ENCODE measurements at regions not wholly inside any gene's neighbourhood (a gene's known extent, or its start where the extent isn't known, plus 50 kb on each side); places are given as distances from the start of the nearest gene placed in this dataset.

- DNase-seq (ENCODE audit: low read depth): no peak
- in situ Hi-C loops (cut with HindIII; ENCODE audit: low pct_unique_long_range_greater_than_20kb, low sequenced_read_pairs): no loop called here
Measured at GRCh38 chr11:71115770-71116692, 136.3 kb downstream of the SHANK2 start.

DNA sequence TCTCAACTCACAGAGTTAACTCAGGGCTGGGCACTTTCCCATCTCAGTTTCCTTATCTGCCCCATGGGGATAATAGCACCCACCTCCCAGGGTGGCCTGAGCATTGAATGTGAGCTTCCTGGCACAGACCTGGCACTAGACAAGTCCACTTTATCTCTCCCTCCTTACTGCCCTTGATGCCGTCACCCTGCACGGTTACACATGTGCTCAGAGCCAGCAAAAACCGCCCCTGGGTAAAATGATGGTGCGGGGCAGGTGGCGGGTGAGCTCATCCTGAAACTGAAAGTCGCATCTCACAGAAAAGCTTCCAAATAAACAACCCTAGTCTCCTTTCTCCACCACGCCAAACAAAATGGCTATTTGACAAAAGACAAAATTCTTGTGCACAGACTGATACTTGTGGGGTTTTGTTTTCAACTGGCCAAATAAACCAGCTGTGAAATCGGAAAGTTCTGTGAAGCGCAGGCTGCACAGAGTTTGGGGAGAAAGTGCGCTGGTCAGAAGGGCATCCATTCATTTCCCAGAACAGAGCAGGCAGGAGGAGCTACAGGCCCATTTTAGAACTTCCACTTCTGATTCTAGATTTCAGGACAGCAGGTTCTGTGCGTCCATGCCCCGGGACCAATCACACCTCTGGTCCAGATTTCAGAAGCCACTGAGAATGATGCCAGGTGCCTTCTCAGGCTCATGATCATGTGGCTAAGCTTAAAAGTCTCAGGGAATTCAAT, 138.1 kb downstream of the SHANK2 start:
- no peak for DNase-seq (ENCODE audit: low read depth)
- in situ Hi-C loops (cut with HindIII; ENCODE audit: low pct_unique_long_range_greater_than_20kb, low sequenced_read_pairs): no loop called here

GRCh38 chr11:71112990-71113389, 139.4 kb downstream of the SHANK2 start:
- DNase-seq (ENCODE audit: low read depth): no peak
- in situ Hi-C loops (cut with HindIII; ENCODE audit: low pct_unique_long_range_greater_than_20kb, low sequenced_read_pairs): no loop called here

- no peak for DNase-seq (ENCODE audit: low read depth)
- in situ Hi-C loops (cut with HindIII; ENCODE audit: low pct_unique_long_range_greater_than_20kb, low sequenced_read_pairs): no loop called here
Measured at GRCh38 chr11:71112454-71112853, 139.9 kb downstream of the SHANK2 start.

- no peak for DNase-seq (ENCODE audit: low read depth)
Measured at GRCh38 chr11:71109586-71109985, 142.8 kb downstream of the SHANK2 start.

DNA sequence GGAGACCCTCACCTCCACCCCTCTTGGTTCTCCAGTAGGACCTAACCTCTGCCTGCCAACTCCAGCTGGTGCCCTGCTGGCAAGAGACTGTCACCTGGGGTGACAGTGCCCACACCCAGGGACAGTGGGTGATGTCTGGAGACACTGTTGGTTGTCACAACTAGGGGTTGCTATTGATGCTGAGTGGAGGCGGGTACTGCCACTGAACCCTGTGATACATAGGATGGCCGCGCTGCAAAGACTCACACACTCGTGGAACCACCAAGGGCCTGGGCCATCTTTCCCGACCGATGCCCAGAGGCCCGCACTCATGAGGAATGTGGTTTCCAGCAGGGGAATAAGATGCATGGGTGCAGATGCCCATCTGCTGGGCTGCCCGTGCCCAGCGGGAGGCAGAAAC, 143.2 kb downstream of the SHANK2 start:
- DNase-seq (ENCODE audit: low read depth): no peak
- in situ Hi-C loops (cut with HindIII; ENCODE audit: low pct_unique_long_range_greater_than_20kb, low sequenced_read_pairs): no loop called here

More at GRCh38 chr11:71109586-71109985, 142.8 kb downstream of the SHANK2 start:
- in situ Hi-C loops (cut with HindIII; ENCODE audit: low pct_unique_long_range_greater_than_20kb, low sequenced_read_pairs): no loop called here

DNA sequence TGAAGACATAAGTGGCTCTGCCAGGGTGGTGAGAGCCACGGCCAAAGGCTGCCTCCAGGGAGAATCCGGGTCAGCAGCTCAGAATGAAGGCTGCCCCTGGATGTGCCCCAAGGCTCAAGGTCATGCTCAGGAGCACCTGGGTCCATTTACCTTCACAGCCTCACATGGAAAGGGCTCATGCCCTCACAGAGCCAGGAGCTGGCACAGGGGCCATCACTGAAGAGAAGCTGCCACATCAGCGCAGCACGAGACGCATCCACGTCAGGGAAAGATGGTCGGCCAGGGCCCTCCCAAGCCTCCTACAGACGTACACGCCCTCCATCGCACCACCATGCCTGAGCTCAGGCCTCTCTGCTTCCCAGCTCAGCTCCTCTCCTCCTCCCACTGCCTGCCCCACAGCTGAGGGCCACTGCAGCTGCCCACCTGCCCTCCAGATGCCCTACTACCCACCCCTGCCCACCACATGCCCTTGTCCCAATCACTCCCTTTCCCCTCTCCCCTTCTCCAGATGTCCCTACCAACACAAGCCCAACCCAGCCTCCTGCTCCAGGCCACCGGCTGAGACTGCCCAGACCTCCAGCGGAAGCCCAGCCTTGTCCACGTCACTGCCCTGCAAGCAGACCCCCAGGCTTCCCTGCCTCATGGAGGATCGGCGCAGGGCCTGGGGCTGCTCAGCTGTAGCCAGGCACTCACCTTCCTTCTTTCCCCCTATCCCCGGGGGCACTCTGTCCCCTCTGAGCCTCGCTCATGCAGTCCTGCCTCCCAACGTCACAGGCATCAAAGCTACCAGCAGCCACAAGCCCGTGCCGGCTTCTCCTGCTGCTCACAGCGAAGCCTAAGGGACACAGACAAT, 144.1 kb downstream of the SHANK2 start:
- DNase-seq (ENCODE audit: low read depth): no peak
- in situ Hi-C loops (cut with HindIII; ENCODE audit: low pct_unique_long_range_greater_than_20kb, low sequenced_read_pairs): no loop called here

DNA sequence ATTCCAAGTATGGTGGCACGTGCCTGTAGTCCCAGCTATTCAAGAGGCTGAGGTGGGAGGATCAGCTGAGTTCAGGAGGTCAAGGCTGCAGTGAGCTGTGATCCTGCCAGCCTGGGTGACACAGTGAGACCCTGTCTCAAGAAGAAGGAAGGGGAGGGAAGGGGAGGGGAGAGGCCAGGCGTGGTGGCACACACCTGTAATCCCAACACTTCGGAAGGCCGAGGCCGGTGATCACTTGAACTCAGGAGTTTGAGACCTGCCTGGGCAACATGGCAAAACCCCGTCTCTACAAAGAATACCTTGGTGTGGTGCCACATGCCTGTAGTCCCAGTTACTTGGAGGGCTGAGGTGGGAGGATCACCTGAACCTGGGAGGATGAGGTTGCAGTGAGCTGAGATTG, 145.7 kb downstream of the SHANK2 start:
- in situ Hi-C loops (cut with HindIII; ENCODE audit: low pct_unique_long_range_greater_than_20kb, low sequenced_read_pairs): no loop called here
- no peak for DNase-seq (ENCODE audit: low read depth)

DNA sequence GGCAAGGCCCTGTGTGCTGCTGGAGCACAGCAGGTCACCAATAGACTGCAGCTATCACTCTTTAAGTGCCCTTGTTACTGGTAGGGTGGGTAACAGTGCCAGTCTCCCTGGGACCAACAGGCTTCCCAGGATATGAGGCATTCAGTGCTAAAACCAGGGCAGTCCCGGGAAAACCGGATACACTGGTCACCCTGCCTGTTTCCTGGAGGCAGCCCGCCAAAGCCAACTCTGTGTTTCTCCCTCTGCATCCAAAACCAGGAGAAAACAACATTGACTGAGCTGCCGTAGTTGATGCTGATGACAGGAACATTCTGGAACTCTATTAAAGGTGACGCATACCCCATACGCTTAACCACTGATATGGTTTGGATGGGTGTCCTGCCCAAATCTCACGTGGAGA, 149.1 kb downstream of the SHANK2 start:
- in situ Hi-C loops (cut with HindIII; ENCODE audit: low pct_unique_long_range_greater_than_20kb, low sequenced_read_pairs): no loop called here
- no peak for DNase-seq (ENCODE audit: low read depth)

DNA sequence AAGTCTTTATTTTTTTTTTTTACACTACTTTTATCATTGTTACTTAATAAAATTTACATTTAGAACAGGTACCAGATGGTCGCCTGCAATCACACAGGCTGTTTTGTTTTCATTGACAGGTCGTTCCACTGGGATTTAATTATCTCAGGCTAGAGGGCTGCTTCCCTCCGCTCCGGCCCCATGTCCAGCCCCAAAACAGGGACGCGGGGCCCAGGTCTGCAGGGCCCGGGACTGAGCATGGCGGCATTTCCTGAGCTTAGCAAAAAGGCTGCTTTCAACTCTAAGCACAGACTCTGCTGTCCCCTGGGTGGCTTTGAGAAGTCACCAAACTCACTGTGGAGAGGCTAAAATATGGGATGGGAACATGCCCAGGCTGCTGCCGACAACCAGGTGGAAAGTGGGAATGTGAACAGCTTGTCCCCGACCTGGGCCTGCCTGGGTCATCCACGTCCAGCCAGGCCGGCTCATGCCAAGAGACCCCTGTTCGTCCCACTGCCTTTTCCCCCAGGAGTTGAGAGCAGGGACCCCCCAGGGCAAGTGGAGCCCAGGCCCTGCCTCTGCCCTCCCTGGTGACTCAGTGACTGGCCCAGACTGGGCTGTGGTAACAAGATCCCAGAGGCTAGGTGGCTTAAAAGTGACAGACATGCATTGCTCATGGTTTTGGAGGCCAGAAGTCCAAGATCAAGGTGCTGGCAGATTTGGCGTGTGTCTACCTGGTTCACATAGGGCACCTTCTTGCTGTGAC, 150.0 kb downstream of the SHANK2 start:
- in situ Hi-C loops (cut with HindIII; ENCODE audit: low pct_unique_long_range_greater_than_20kb, low sequenced_read_pairs): no loop called here
- no peak for DNase-seq (ENCODE audit: low read depth)

DNA sequence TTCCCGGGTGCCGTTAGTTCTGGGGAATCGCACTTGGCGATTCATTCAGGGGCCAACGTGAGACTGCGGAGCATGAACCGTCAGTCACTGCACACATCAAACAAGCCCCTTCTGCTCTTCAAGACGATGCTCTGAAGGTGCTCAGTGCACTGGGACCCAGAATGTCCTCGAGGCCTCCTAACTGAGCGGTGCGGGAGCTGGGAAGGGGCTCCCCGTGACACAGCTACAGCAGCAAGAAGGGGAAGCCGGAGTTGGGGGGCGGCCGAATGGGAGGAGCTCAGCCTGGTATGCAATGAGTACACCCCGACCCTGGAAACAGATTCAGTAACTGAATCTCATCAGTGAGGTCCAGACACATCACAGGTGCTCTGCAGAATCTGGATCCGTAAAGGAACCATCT, 150.8 kb downstream of the SHANK2 start:
- in situ Hi-C loops (cut with HindIII; ENCODE audit: low pct_unique_long_range_greater_than_20kb, low sequenced_read_pairs): no loop called here
- no peak for DNase-seq (ENCODE audit: low read depth)

GRCh38 chr11:71101046-71101445, 151.3 kb downstream of the SHANK2 start:
- in situ Hi-C loops (cut with HindIII; ENCODE audit: low pct_unique_long_range_greater_than_20kb, low sequenced_read_pairs): no loop called here
- no peak for DNase-seq (ENCODE audit: low read depth)

DNA sequence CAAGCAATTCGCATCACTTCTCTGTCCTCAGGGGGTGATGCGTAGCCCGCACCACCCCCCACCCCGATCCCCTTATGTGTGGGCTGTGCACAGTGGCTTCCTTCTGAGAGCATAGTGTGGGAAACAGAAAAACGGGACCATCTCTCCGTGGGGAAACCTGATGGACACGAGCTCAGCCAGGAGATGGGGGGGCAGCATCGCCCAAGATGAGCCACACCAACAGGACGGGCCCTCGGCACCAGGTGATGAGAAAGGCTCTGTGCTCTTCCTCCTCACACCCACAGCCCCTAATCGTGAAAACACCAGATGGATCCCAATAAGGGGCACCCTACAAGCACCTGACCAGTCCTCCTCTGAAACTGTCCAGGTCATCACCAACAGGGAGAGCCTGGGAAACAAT, 153.6 kb downstream of the SHANK2 start:
- DNase-seq (ENCODE audit: low read depth): no peak
- in situ Hi-C loops (cut with HindIII; ENCODE audit: low pct_unique_long_range_greater_than_20kb, low sequenced_read_pairs): no loop called here

DNA sequence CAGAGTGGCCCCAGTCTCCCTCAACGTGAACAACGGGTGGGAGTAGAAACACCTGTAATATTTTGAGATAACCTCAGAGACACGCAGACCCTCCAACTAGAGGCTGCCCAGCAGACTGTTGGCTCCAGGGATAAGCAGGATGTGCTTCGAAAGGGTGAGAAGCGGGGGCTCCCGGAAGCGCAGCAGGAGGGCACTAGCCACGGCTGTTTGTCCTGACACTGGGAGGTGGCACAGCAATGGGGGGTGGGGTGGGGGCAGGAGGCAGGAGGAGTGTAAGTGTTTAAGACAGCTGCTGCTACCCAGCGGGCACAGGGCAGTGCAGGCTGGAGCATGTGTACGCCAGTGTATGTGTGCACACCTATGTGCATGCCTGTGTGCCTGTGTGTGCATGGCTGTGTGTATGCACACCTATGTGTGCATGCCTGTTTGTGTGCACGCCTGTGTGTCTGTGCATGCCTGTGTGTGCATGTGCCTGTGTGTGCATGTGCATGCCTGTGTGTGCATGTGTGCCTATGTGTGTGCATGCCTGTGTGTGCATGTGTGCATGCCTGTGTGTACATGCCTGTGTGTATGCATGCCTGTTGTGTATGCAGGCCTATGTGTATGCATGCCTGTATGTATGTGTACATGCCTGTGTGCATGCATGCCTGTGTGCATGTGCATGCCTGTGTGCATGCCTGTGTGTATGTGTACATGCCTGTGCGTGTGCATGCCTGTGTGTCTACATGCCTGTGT, 154.7 kb downstream of the SHANK2 start:
- in situ Hi-C loops (cut with HindIII; ENCODE audit: low pct_unique_long_range_greater_than_20kb, low sequenced_read_pairs): no loop called here

DNA sequence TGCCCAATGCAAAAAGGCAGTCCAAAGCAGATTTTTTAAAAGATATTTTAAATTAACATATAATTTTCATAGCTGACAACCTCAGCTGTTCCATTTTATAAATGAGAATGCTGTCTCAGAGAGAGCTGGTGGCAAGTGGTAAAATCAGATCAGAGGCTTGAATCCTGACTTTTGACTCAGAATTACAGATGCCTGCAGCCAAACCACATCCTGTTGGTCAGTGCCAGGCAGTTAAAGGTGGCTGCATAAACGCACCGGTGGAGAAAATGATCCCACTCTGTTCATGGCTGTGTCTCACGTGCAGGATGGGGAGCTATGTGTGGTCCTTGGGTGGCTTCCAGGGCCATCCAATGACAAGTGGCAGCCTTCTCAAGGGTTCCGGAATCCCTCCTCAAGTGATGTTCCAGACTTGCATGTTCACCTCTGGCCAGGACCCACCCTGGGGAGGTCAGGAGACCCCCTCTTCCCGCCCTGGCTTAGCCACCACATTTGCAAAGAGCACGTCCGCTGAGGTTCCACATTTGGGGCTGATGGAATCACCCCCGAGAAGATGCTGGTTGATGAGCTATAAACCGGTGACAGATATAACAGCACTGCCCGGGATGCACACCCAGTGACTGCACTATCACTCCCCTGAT, 155.5 kb downstream of the SHANK2 start:
- in situ Hi-C loops (cut with HindIII; ENCODE audit: low pct_unique_long_range_greater_than_20kb, low sequenced_read_pairs): no loop called here
- DNase-seq (ENCODE audit: low read depth): no peak

More for the DNA sequence above, 154.7 kb downstream of the SHANK2 start:
- no peak for DNase-seq (ENCODE audit: low read depth)

DNA sequence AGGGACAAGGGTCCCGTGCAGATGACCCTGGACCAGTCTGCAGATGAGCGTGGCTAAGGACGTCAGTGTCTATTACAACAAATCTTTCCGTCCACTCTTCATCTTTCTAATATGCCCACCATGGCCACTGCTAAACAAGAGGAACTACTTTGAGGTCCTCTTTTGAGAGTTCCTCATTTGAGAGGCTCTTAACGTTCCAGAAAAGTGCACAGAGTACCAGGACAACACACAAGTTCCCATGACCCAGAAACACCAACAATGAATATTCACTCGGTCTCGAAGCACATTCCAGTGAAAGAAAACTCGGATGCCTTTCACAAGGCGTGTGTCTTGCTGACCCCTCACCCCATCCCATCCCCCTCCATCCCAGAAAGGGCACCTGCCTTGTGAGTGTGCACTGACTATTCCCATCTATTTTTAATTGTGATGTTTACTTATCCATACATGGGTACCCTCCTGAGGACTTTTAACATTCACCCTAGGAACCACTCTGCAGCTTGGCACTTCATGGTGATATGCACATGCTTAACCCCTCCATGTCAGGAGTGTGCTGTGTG, 157.0 kb downstream of the SHANK2 start:
- in situ Hi-C loops (cut with HindIII; ENCODE audit: low pct_unique_long_range_greater_than_20kb, low sequenced_read_pairs): no loop called here
- DNase-seq (ENCODE audit: low read depth): no peak
